ENCODE measurements at regions not wholly inside any gene's neighbourhood (a gene's known extent, or its start where the extent isn't known, plus 50 kb on each side); places are given as distances from the start of the nearest gene placed in this dataset.

- Histone ChIP-seq H3K9me3 (no peaks in the 10 kb centered on the region), H3K4me1 (no peaks in the 10 kb centered on the region), H3K36me3 (no peaks in the 10 kb centered on the region), H3K27ac (no peak overlapping the region), H3K27me3 (no peaks in the 10 kb centered on the region), H3K4me3 (replicated peaks in 1 of 3) (no peak overlapping the region)
- 71 to 81% methylated on average over 4 of the region's 4 CpGs for WGBS, 2 donors
- intact Hi-C loops (cut with DNase I), result no loop called here
- TF ChIP-seq POLR2A (IDR thresholded peaks at IDR 0.05) (no peak), CTCF (IDR thresholded peaks at IDR 0.05) (no peak)
- DNase-seq, result no peak
These were observed 217.0 kb downstream of the ADGRG6 start for GRCh38 chr6:142518761-142519160.

- WGBS, 2 donors, result 71 to 74% methylated on average over 2 of the region's 2 CpGs
- H3K27me3 ChIP-seq, result no peaks in the 10 kb centered on the region
- intact Hi-C loops (cut with DNase I), result no loop called here
- H3K4me3 ChIP-seq (replicated peaks in 1 of 3), result no peak overlapping the region
- H3K27ac ChIP-seq, result no peak overlapping the region
- no peak for DNase-seq
- no peaks in the 10 kb centered on the region for H3K36me3 ChIP-seq
- H3K4me1 ChIP-seq, result no peaks in the 10 kb centered on the region
- no peak for TF ChIP-seq CTCF (IDR thresholded peaks at IDR 0.05)
- no peak for TF ChIP-seq POLR2A (IDR thresholded peaks at IDR 0.05)
- no peaks in the 10 kb centered on the region for H3K9me3 ChIP-seq
These were observed 220.0 kb downstream of the ADGRG6 start for GRCh38 chr6:142521791-142522190.

GRCh38 chr6:142523515-142524375 is 221.9 kb downstream of the ADGRG6 start:
- Histone ChIP-seq H3K4me1 (no peaks in the 10 kb centered on the region), H3K4me3 (replicated peaks in 1 of 3) (no peak overlapping the region), H3K36me3 (no peaks in the 10 kb centered on the region), H3K27me3 (no peaks in the 10 kb centered on the region), H3K9me3 (no peaks in the 10 kb centered on the region), H3K27ac (no peak overlapping the region)
- no peak for DNase-seq
- TF ChIP-seq CTCF (IDR thresholded peaks at IDR 0.05), result no peak
- TF ChIP-seq POLR2A (IDR thresholded peaks at IDR 0.05), result no peak
- intact Hi-C loops (cut with DNase I), result no loop called here
- 48 to 60% methylated on average over 4 of the region's 4 CpGs for whole genome bisulfite sequencing, 2 donors

- TF ChIP-seq CTCF (IDR thresholded peaks at IDR 0.05), result no peak
- no peak for TF ChIP-seq POLR2A (IDR thresholded peaks at IDR 0.05)
- H3K27me3 ChIP-seq, result no peaks in the 10 kb centered on the region
- H3K27ac ChIP-seq, result no peak overlapping the region
- H3K36me3 ChIP-seq, result no peaks in the 10 kb centered on the region
- no peak for DNase-seq
- intact Hi-C loops (cut with DNase I), result no loop called here
- H3K4me3 ChIP-seq (replicated peaks in 1 of 3), result no peak overlapping the region
- H3K4me1 ChIP-seq, result no peaks in the 10 kb centered on the region
- H3K9me3 ChIP-seq, result no peaks in the 10 kb centered on the region
- WGBS, 2 donors, result 76 to 82% methylated on average over 3 of the region's 3 CpGs
These were observed 228.8 kb downstream of the ADGRG6 start for GRCh38 chr6:142530566-142530965.

GRCh38 chr6:142531727-142532126 is 229.9 kb downstream of the ADGRG6 start:
- WGBS, 2 donors, result 82 to 90% methylated on average over 1 of the region's 1 CpG
- Histone ChIP-seq H3K36me3 (no peaks in the 10 kb centered on the region), H3K27me3 (no peaks in the 10 kb centered on the region), H3K4me3 (replicated peaks in 1 of 3) (no peak overlapping the region), H3K9me3 (no peaks in the 10 kb centered on the region), H3K27ac (no peak overlapping the region), H3K4me1 (no peaks in the 10 kb centered on the region)
- no peak for DNase-seq
- intact Hi-C loops (cut with DNase I), result no loop called here
- TF ChIP-seq POLR2A (IDR thresholded peaks at IDR 0.05), result no peak
- TF ChIP-seq CTCF (IDR thresholded peaks at IDR 0.05), result no peak

Data from thyroid gland (tissue), 4 donors.